GM23338 (cell line): ENCODE measurements at regions not wholly inside any gene's neighbourhood (a gene's known extent, or its start where the extent isn't known, plus 50 kb on each side); places are given as distances from the start of the nearest gene placed in this dataset.

Experiments
- ATAC-seq: fragments of 200-7000 bp; cut with Tn5 transposase; 3 replicates; pipeline ENCODE4 v1.9.1; 2020
- DNase-seq: peaks from one replicate; pipeline ENCODE4 v3.0.0-alpha.2; 2015; ENCODE audit warnings: low spot score
- H2AFZ ChIP-seq: fragments of 200-600 bp; sonication (generic); 2 replicates; pipeline ENCODE4 v1.8.0; 2016; ENCODE audit warnings: antibody characterized with exemption, mild to moderate bottlenecking, moderate library complexity
- H3F3A ChIP-seq: fragments of 200-600 bp; sonication (generic); replicated peaks from 2 replicates; pipeline ENCODE4 v1.8.0; 2017; ENCODE audit warnings: antibody characterized with exemption, mixed run types, low read depth
- H3K27ac ChIP-seq: fragments of 200-600 bp; sonication (generic); 2 replicates; pipeline ENCODE4 v1.6.1; 2016; ENCODE audit warnings: low read depth
- H3K27me3 ChIP-seq: fragments of 200-600 bp; sonication (generic); 2 replicates; pipeline ENCODE4 v1.8.0; 2016; ENCODE audit warnings: mild to moderate bottlenecking, mixed run types, moderate library complexity; ENCODE audit not compliant: insufficient read depth
- H3K36me3 ChIP-seq: fragments of 200-600 bp; sonication (generic); 2 replicates; pipeline ENCODE4 v1.8.0; 2016; ENCODE audit warnings: mild to moderate bottlenecking; ENCODE audit not compliant: insufficient read depth
- H3K4me1 ChIP-seq: fragments of 200-600 bp; sonication (generic); 2 replicates; pipeline ENCODE4 v1.8.0; 2016; ENCODE audit warnings: mild to moderate bottlenecking, moderate library complexity; ENCODE audit not compliant: insufficient read depth
- H3K4me2 ChIP-seq: fragments of 200-600 bp; sonication (generic); 2 replicates; pipeline ENCODE4 v1.7.1; 2017; ENCODE audit warnings: mixed run types
- H3K4me3 ChIP-seq: fragments of 200-600 bp; sonication (generic); 2 replicates; pipeline ENCODE4 v1.6.1; 2016; ENCODE audit warnings: mixed run types
- H3K79me2 ChIP-seq: fragments of 200-600 bp; sonication (generic); replicated peaks from 2 replicates; pipeline ENCODE4 v1.8.0; 2017; ENCODE audit warnings: mild to moderate bottlenecking; ENCODE audit not compliant: insufficient read depth
- H3K9me2 ChIP-seq: fragments of 200-600 bp; sonication (generic); 2 replicates; pipeline ENCODE4 v1.8.0; 2017; ENCODE audit not compliant: insufficient read depth
- H4K20me1 ChIP-seq: fragments of 200-600 bp; sonication (generic); replicated peaks from 2 replicates; pipeline ENCODE4 v1.8.0; 2017; ENCODE audit warnings: mild to moderate bottlenecking; ENCODE audit not compliant: insufficient read depth
- H3K27ac Mint-ChIP-seq: 2 replicates; pipeline ENCODE4 v1.8.0; 2020; ENCODE audit warnings: inconsistent platforms, mild to moderate bottlenecking, moderate library complexity, mixed read lengths
- H3K27me3 Mint-ChIP-seq: 3 replicates; pipeline ENCODE4 v1.8.0; 2022; ENCODE audit warnings: low read depth, mild to moderate bottlenecking, moderate library complexity, mixed read lengths, inconsistent platforms; ENCODE audit not compliant: insufficient read depth, poor library complexity
- H3K36me3 Mint-ChIP-seq: 3 replicates; pipeline ENCODE4 v1.8.0; 2021; ENCODE audit warnings: low read depth, mild to moderate bottlenecking, inconsistent platforms, moderate library complexity, mixed read lengths
- H3K4me1 Mint-ChIP-seq: 3 replicates; pipeline ENCODE4 v1.8.0; 2020; ENCODE audit warnings: mild to moderate bottlenecking, inconsistent platforms, mixed read lengths
- H3K4me3 Mint-ChIP-seq: 3 replicates; pipeline ENCODE4 v1.8.0; 2021; ENCODE audit warnings: moderate library complexity, mild to moderate bottlenecking, inconsistent platforms, mixed read lengths
- H3K9me3 Mint-ChIP-seq: 3 replicates; pipeline ENCODE4 v1.8.0; 2020; ENCODE audit warnings: moderate library complexity, mild to moderate bottlenecking, inconsistent platforms, mixed read lengths
- ETS1 ChIP-seq: IDR thresholded peaks from 2 replicates; pipeline ENCODE4 v1.6.1; 2016; ENCODE audit warnings: antibody characterized with exemption
- NANOG ChIP-seq: IDR thresholded peaks from 2 replicates; pipeline ENCODE4 v1.6.1; 2016; ENCODE audit warnings: antibody characterized with exemption, borderline replicate concordance
- REST ChIP-seq: IDR thresholded peaks from one replicate; pipeline ENCODE4 v1.6.1; 2018; ENCODE audit warnings: antibody characterized with exemption; ENCODE audit not compliant: unreplicated experiment
- STAT1 ChIP-seq: IDR thresholded peaks from one replicate; pipeline ENCODE4 v1.6.1; 2016; ENCODE audit warnings: antibody characterized with exemption; ENCODE audit not compliant: unreplicated experiment
- ZNF114 ChIP-seq: fragments of 250-450 bp; sonication (Bioruptor Pico); IDR thresholded peaks from 2 replicates; pipeline ENCODE4 v1.5.0; 2020; ENCODE audit warnings: mild to moderate bottlenecking, moderate library complexity
- ZNF462 ChIP-seq: fragments of 250-450 bp; sonication (Bioruptor Pico); IDR thresholded peaks from 2 replicates; pipeline ENCODE4 v1.5.0; 2020; ENCODE audit warnings: mild to moderate bottlenecking, moderate library complexity

- TF ChIP-seq ZNF462 (no peak), ZNF114 (CRISPR knock-in tag) (no peak)
These were observed 145.3 kb upstream of the OTOS start (continued) for GRCh38 chr2:240285725-240286124.

- ATAC-seq (no peak), DNase-seq (no peak)
- Mint-ChIP-seq H3K27ac (no peak overlapping the region), H3K4me3 (no peak overlapping the region), H3K36me3 (no peaks in the 10 kb centered on the region), H3K4me1 (peaks cover 6% of the 10 kb centered on the region; the same call in 2 of the 3 replicates), H3K9me3 (no peaks in the 10 kb centered on the region; the same call in 2 of the 3 replicates), H3K27me3 (peaks cover 5% of the 10 kb centered on the region)
- H4K20me1 ChIP-seq, result no peaks in the 10 kb centered on the region
- no peaks in the 10 kb centered on the region for H3K36me3 ChIP-seq
- no peak overlapping the region for H3K4me3 ChIP-seq
- no peaks in the 10 kb centered on the region for H3K27me3 ChIP-seq
- H3K9me2 ChIP-seq, result no peaks in the 10 kb centered on the region
- H3K4me2 ChIP-seq, result no peak overlapping the region
- no peak overlapping the region for H2AFZ ChIP-seq
- no peaks in the 10 kb centered on the region for H3K79me2 ChIP-seq
- no peaks in the 10 kb centered on the region for H3F3A ChIP-seq
- H3K27ac ChIP-seq, result no peak overlapping the region
- H3K4me1 ChIP-seq, result 0 out of 2 replicates have a peak, but pooled peaks cover 2% of the 10 kb centered on the region
- TF ChIP-seq STAT1 (no peak), ZNF114 (CRISPR knock-in tag) (no peak), NANOG (no peak), ETS1 (no peak), REST (no peak)
These were observed 146.1 kb upstream of the OTOS start for GRCh38 chr2:240286596-240286995.
